ENCODE measurements at regions not wholly inside any gene's neighbourhood (a gene's known extent, or its start where the extent isn't known, plus 50 kb on each side); places are given as distances from the start of the nearest gene placed in this dataset.

GRCh38 chr3:166011771-166012170, 174.5 kb upstream of the BCHE start:
- Histone ChIP-seq H3K27me3 (ENCODE audit: control insufficient read depth, extremely low read depth, insufficient read depth, low read length) (no peaks in the 10 kb centered on the region), H3K4me3 (ENCODE audit: control insufficient read depth in 2 of 3, extremely low read depth in 1 of 3, insufficient read depth in 2 of 3, low read depth in 1 of 3, low read length in 3 of 3) (no peak overlapping the region), H3K79me2 (ENCODE audit: control insufficient read depth, insufficient read depth, low read length) (no peaks in the 10 kb centered on the region), H3K4me1 (ENCODE audit: control insufficient read depth, extremely low read depth, insufficient read depth, low read length) (no peaks in the 10 kb centered on the region), H3K36me3 (ENCODE audit: control insufficient read depth in 2 of 2, extremely low read depth in 1 of 2, insufficient read depth in 2 of 2, low read length in 2 of 2) (no peaks in the 10 kb centered on the region), H3K4me2 (ENCODE audit: control insufficient read depth, extremely low read depth, insufficient read depth, low read depth, low read length) (no peak overlapping the region), H4K20me1 (ENCODE audit: control insufficient read depth, extremely low read depth, insufficient read depth, low read length) (no peaks in the 10 kb centered on the region), H3K9ac (ENCODE audit: control insufficient read depth, extremely low read depth, insufficient read depth, low read length) (no peak overlapping the region), H2AFZ (ENCODE audit: control insufficient read depth, low read length) (no peak overlapping the region), H3K9me3 (ENCODE audit: control insufficient read depth, low read depth, low read length) (no peaks in the 10 kb centered on the region), H3K27ac (ENCODE audit: control insufficient read depth, insufficient read depth, low read length) (no peak overlapping the region), H3K9me1 (ENCODE audit: control insufficient read depth, extremely low read depth, insufficient read depth, low read length) (no peaks in the 10 kb centered on the region)
- no peak for DNase-seq (ENCODE audit: low read depth, low spot score)
- dilution Hi-C loops (cut with MboI; ENCODE audit: extremely low pct_ligation_motif_present, low sequenced_read_pairs) = no loop called here
- no peak for FAIRE-seq
- no peak for TF ChIP-seq EZH2 (IDR thresholded peaks at IDR 0.05; ENCODE audit: low read length)
- no peak for TF ChIP-seq CTCF (optimal IDR thresholded peaks at IDR 0.05 in 1 of 3, IDR thresholded peaks at IDR 0.05 in 1 of 3, conservative IDR thresholded peaks at IDR 0.05 in 1 of 3; ENCODE audit: extremely low read depth in 1 of 3, insufficient read depth in 2 of 3, low read length in 3 of 3)

DNA sequence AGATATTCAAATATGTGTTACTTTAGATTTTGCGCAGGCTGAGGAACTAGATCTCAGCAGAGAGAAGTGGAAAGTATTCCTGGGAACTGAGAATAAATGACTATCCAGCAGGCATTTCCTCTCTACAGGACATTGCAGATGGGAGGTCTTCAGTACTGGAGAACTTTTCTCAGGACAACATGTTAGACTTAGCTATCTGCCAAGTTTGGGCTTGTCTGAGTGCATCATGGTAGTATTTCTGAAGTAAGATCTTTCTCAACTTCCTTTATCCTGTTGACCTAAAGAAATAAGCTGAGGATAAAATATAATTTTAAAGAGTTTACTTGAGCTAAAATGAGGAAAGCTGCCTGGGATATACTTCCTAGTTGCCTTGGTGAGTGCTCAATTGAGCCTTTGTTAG, 167.9 kb upstream of the BCHE start:
- Histone ChIP-seq H3K36me3 (ENCODE audit: control insufficient read depth in 2 of 2, extremely low read depth in 1 of 2, insufficient read depth in 2 of 2, low read length in 2 of 2) (no peaks in the 10 kb centered on the region), H3K4me2 (ENCODE audit: control insufficient read depth, extremely low read depth, insufficient read depth, low read depth, low read length) (no peak overlapping the region), H3K79me2 (ENCODE audit: control insufficient read depth, insufficient read depth, low read length) (no peaks in the 10 kb centered on the region), H3K27ac (ENCODE audit: control insufficient read depth, insufficient read depth, low read length) (no peak overlapping the region), H2AFZ (ENCODE audit: control insufficient read depth, low read length) (no peak overlapping the region), H3K4me1 (ENCODE audit: control insufficient read depth, extremely low read depth, insufficient read depth, low read length) (no peaks in the 10 kb centered on the region), H3K4me3 (ENCODE audit: control insufficient read depth in 2 of 3, extremely low read depth in 1 of 3, insufficient read depth in 2 of 3, low read depth in 1 of 3, low read length in 3 of 3) (no peak overlapping the region), H3K9ac (ENCODE audit: control insufficient read depth, extremely low read depth, insufficient read depth, low read length) (no peak overlapping the region), H4K20me1 (ENCODE audit: control insufficient read depth, extremely low read depth, insufficient read depth, low read length) (no peaks in the 10 kb centered on the region), H3K9me1 (ENCODE audit: control insufficient read depth, extremely low read depth, insufficient read depth, low read length) (no peaks in the 10 kb centered on the region), H3K9me3 (ENCODE audit: control insufficient read depth, low read depth, low read length) (no peaks in the 10 kb centered on the region), H3K27me3 (ENCODE audit: control insufficient read depth, extremely low read depth, insufficient read depth, low read length) (no peaks in the 10 kb centered on the region)
- TF ChIP-seq CTCF (optimal IDR thresholded peaks at IDR 0.05 in 1 of 3, IDR thresholded peaks at IDR 0.05 in 1 of 3, conservative IDR thresholded peaks at IDR 0.05 in 1 of 3; ENCODE audit: extremely low read depth in 1 of 3, insufficient read depth in 2 of 3, low read length in 3 of 3) = no peak
- TF ChIP-seq EZH2 (IDR thresholded peaks at IDR 0.05; ENCODE audit: low read length) = no peak
- no peak for DNase-seq (ENCODE audit: low read depth, low spot score)
- no peak for FAIRE-seq
- dilution Hi-C loops (cut with MboI; ENCODE audit: extremely low pct_ligation_motif_present, low sequenced_read_pairs) = no loop called here

Measured in keratinocyte (primary cell).